ENCODE measurements at regions not wholly inside any gene's neighbourhood (a gene's known extent, or its start where the extent isn't known, plus 50 kb on each side); places are given as distances from the start of the nearest gene placed in this dataset.

- TF ChIP-seq CTCF (IDR thresholded peaks at IDR 0.05) (no peak), POLR2A (IDR thresholded peaks at IDR 0.05) (no peak)
These were observed 271.1 kb upstream of the CDH11 start for GRCh38 chr16:65392806-65393565.

Measured in Peyer's patch (tissue), 4 donors.